RKO (cell line): ENCODE measurements at regions not wholly inside any gene's neighbourhood (a gene's known extent, or its start where the extent isn't known, plus 50 kb on each side); places are given as distances from the start of the nearest gene placed in this dataset.

Experiments used
- DNase-seq: peaks from one replicate; pipeline ENCODE4 v3.0.0-alpha.2; 2016; ENCODE audit warnings: low spot score

- no peak for DNase-seq
Measured at GRCh38 chr13:82817133-82817532, 1065.1 kb downstream of the SLITRK1 start.

GRCh38 chr13:82815791-82816190 is 1066.5 kb downstream of the SLITRK1 start:
- DNase-seq, result no peak

- no peak for DNase-seq
Measured at GRCh38 chr13:82803341-82803740, 1078.9 kb downstream of the SLITRK1 start.

GRCh38 chr13:82802528-82802927 is 1079.7 kb downstream of the SLITRK1 start:
- no peak for DNase-seq

GRCh38 chr13:82800391-82800790 is 1081.9 kb downstream of the SLITRK1 start:
- DNase-seq, result no peak

- DNase-seq, result no peak
Measured at GRCh38 chr13:82797876-82798275, 1084.4 kb downstream of the SLITRK1 start.

GRCh38 chr13:82791035-82791434 is 1091.2 kb downstream of the SLITRK1 start:
- no peak for DNase-seq

- no peak for DNase-seq
Measured at GRCh38 chr13:82772816-82773215, 1109.5 kb downstream of the SLITRK1 start.

- DNase-seq, result no peak
Measured at GRCh38 chr13:82766732-82767321, 1115.4 kb downstream of the SLITRK1 start.

GRCh38 chr13:82758044-82758443 is 1124.2 kb downstream of the SLITRK1 start:
- DNase-seq, result no peak

GRCh38 chr13:82751206-82751605 is 1131.1 kb downstream of the SLITRK1 start:
- DNase-seq, result no peak

- no peak for DNase-seq
Measured at GRCh38 chr13:82749551-82749950, 1132.7 kb downstream of the SLITRK1 start.

- DNase-seq, result no peak
Measured at GRCh38 chr13:82747958-82748357, 1134.3 kb downstream of the SLITRK1 start.

GRCh38 chr13:82747291-82747690 is 1135.0 kb downstream of the SLITRK1 start:
- DNase-seq, result no peak

- no peak for DNase-seq
Measured at GRCh38 chr13:82740442-82740841, 1141.8 kb downstream of the SLITRK1 start.

- no peak for DNase-seq
Measured at GRCh38 chr13:82739881-82740280, 1142.4 kb downstream of the SLITRK1 start.

GRCh38 chr13:82729401-82729800 is 1152.9 kb downstream of the SLITRK1 start:
- DNase-seq, result no peak

- DNase-seq, result no peak
Measured at GRCh38 chr13:82720986-82721385, 1161.3 kb downstream of the SLITRK1 start.

- DNase-seq, result no peak
Measured at GRCh38 chr13:82719987-82720386, 1162.3 kb downstream of the SLITRK1 start.

GRCh38 chr13:82717249-82717648 is 1165.0 kb downstream of the SLITRK1 start:
- DNase-seq, result peak; percentile 84

GRCh38 chr13:82713687-82714405 is 1168.4 kb downstream of the SLITRK1 start:
- no peak for DNase-seq

GRCh38 chr13:82702513-82702912 is 1179.8 kb downstream of the SLITRK1 start:
- no peak for DNase-seq

- DNase-seq, result no peak
Measured at GRCh38 chr13:82701020-82701419, 1181.3 kb downstream of the SLITRK1 start.

- no peak for DNase-seq
Measured at GRCh38 chr13:82698941-82699340, 1183.3 kb downstream of the SLITRK1 start.
